HEK293T (cell line): ENCODE measurements at regions not wholly inside any gene's neighbourhood (a gene's known extent, or its start where the extent isn't known, plus 50 kb on each side); places are given as distances from the start of the nearest gene placed in this dataset.

Experiments
- HDGF ChIP-seq: fragments of 450-650 bp; IDR thresholded peaks from 2 replicates; pipeline ENCODE4 v1.6.1; 2017; ENCODE audit warnings: antibody characterized with exemption, borderline replicate concordance
- LEF1 ChIP-seq: fragments of 450-650 bp; IDR thresholded peaks from 2 replicates; pipeline ENCODE4 v1.6.1; 2017; ENCODE audit warnings: mild to moderate bottlenecking, borderline replicate concordance
- SP1 ChIP-seq: fragments of 450-650 bp; IDR thresholded peaks from 2 replicates; pipeline ENCODE4 v1.6.1; 2017
- TARDBP ChIP-seq: fragments of 450-650 bp; IDR thresholded peaks from 2 replicates; pipeline ENCODE4 v1.6.1; 2016

DNA sequence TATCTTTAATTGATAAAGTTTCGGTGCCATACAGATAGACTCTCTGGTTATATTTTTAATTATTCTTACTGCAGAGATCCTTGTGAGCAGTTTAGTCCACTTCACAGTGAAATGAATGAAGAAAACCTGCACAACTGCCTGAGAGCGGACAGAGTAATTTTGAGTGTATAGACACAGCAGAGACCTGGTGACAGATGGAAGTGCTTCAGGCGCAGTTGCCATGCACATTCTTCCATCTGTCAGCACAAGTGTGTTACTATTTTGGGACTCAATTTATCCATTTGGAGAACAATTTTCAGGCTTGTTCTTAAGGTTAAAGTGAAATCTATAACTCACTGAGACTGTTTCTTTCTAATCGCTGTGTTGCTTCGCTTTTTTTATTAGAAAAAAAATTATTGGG lies 147.8 kb upstream of the SPHKAP start:
- no peak for TF ChIP-seq SP1
- no peak for TF ChIP-seq TARDBP
- no peak for TF ChIP-seq LEF1
- no peak for TF ChIP-seq HDGF
